ENCODE measurements at regions not wholly inside any gene's neighbourhood (a gene's known extent, or its start where the extent isn't known, plus 50 kb on each side); places are given as distances from the start of the nearest gene placed in this dataset.
A peak's percentile ranks its signal among the peaks of the same experiment; 100 is the strongest.
"Not testable (repeated sequence)": the region's sequence is repeated elsewhere in the genome, so short reads cannot be mapped to it uniquely, and the experiment has no call there.

DNA sequence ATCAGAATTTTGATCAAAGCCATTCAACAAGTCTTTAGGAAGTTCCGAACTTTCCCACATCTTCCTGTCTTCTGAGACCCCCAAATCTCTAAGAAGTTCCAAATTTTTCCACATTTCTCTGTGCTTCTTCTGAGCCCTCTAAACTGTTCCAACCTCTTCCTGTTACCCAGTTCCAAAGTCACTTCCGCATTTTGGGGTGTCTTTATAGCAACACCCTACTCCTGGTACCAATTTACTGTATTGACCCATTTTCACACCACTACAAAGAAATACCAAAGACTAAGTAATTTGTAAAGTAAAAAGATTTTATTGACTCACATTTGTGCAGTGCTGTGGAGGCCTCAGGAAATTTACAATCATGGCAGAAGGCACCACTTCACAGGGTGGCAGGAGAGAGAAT is 385.8 kb upstream of the GHITM start:
- no peak for DNase-seq (ENCODE audit: low spot score)

DNA sequence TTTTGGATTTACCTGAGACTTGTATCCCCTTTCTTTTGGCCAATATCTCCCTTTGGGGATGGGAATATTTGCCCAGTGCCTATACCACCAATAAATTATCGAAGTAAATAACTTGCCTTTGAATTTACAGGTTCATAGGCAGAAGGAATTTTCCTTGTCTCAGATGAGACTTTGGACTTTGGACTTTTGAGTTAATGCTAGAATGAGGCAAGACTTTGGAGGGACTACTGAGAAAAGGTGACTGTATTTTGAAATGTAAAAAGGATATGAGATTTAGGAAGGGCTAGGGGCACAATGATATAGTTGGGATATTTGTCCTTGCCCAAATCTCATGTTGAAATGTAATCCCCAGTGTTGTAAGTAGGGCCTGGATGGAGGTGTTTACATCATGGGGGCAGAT is 384.5 kb upstream of the GHITM start:
- no peak for DNase-seq (ENCODE audit: low spot score)

DNA sequence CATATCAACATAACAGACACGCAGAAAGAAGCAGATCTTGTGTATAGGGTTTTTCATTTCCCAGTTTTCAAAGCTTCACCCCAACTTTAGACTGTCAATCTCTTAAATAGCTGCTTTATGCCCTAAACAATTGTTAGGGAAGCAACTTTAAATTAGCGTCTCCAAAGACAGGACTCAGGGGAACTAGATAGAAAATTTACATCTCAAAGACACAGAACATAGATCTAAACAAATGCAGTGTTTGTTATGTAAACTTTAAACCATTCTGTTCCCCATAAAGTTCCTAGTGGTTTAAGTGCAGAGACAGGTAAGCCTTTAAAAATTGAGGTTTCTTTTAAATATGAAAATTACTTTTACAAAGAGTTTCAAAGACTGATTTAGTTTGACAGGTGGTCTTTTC is 379.2 kb upstream of the GHITM start:
- DNase-seq (ENCODE audit: low spot score): no peak

DNA sequence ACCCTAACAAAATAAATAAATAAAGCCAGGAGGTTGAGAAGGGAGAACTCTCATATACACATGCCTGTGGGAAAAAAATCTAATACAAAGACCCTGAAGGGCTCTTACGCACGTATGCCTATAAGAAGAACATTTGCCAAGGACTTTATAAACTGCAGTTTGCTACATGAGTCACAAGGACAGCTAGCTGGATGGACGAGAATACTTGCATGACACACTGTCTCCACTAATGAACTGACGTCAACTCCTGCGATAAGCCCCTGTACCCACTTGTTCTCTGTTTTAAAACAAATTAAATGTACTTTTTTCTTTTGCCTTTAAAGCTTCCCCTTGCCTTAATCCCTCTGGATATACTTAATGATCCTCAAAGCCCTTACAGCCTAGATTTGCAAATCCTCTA is 374.6 kb upstream of the GHITM start:
- peak; percentile 95 for DNase-seq (ENCODE audit: low spot score)

DNA sequence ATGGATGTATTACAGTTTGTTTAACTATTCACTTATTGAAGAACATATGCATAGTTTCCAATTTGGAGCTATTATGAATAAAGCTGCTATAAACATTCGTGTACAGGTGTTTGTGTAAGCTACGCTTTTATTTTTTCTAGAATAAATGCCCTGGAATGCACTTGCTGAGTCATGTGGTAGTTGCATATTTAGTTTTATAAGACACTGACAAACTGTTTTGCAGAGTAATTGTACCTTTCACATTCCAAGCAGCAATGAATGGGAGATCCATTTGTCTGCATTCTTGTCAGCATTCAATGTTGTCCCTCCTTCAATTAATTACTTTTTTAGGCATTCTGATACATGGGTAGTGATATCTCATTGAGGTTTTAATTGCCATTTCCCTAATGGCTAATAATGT is 373.6 kb upstream of the GHITM start:
- DNase-seq (ENCODE audit: low spot score): peak; percentile 45

DNA sequence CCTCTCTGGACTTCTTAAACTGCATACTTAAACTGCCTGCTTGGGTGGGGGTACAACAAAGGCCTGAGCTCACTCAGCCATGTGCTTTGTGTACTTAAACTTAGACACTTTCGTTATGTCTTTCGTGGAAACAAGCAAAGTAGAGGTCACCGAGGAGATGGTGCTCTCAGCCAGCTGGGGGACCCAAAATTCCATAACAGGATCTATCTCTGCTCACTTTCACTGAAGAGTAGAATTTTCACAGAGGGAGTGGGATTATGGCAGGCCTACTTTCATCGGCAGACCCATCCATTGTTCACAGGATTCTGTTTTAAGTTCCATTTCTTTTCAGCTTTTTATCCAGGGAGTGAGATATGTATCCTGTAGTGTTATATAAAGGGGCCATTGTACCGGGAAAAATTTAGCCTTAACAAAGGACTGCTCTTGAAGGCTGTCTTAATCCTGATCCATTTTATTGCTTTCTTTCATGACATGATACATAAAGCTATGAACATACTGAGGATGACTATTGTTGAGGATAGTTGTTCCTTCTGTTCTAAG is 370.0 kb upstream of the GHITM start:
- DNase-seq (ENCODE audit: low spot score): no peak

DNA sequence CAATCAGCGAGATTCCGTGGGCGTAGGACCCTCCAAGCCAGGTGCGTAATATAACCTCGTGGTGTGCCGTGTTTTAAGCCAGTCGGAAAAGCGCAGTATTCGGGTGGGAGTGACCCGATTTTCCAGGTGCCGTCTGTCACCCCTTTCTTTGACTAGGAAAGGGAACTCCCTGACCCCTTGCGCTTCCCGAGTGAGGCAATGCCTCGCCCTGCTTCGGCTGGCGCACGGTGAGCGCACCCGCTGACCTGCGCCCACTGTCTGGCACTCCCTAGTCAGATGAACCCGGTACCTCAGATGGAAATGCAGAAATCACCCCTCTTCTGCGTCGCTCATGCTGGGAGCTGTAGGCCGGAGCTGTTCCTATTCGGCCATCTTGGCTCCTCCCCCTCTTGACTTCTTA is 352.6 kb upstream of the GHITM start:
- DNase-seq (ENCODE audit: low spot score): not testable (repeated sequence)

DNA sequence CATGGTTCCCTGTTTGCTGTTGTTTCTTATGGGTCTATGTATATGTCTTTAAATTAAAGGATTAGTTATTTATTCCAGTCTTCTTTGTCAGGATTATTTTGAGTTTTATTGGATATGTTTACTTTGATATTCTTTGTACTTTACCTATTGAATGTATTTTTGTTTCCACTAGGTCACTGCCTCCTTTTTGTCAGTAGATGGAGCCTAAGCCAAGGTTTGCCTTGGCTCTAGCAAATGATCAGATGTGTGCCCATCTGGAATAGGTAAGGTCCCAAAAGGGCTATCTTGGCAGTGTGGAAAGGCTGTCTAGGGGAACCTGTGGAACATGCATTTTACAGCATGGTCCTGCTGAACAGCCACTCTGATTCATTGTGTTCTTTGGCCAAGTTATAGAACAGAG is 337.3 kb upstream of the GHITM start:
- DNase-seq (ENCODE audit: low spot score): peak; percentile 10

DNA sequence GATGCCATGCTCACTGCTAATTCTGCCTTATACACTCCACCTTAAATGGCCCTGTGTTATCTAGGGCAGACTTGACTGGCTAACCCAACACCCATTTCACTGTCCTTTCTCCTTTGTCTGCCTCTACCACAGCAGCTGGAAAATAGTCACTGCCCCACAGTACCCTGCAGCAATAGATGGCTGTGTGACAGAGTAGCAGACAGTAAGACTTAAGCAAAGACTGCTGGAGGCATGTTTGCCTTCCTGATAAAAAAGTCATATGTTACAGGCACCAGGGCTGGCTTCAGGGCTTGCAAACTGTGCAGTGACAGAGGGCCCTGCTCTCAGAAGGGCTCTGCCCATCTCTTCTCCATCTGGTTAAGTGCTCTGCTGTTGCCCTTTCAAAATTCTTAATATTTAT is 332.6 kb upstream of the GHITM start:
- DNase-seq (ENCODE audit: low spot score): no peak

DNA sequence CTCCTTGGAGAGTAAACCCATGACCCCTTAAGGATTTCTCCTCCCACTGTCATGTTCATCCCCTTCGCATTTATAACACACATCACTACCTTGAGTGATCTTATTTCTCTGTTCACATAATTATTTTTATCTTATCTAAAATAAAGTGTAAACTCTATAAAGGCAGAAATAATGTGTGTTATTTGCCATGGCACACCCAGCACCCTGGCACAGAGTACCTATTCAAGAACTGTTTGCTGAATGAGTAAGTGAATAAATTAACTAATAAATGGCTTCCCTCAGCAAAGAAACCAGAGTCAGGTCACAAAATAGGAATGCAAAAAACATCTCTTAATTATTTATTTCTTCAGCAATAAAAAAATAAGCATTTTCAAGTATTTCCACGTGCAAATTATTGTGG is 330.3 kb upstream of the GHITM start:
- no peak for DNase-seq (ENCODE audit: low spot score)

DNA sequence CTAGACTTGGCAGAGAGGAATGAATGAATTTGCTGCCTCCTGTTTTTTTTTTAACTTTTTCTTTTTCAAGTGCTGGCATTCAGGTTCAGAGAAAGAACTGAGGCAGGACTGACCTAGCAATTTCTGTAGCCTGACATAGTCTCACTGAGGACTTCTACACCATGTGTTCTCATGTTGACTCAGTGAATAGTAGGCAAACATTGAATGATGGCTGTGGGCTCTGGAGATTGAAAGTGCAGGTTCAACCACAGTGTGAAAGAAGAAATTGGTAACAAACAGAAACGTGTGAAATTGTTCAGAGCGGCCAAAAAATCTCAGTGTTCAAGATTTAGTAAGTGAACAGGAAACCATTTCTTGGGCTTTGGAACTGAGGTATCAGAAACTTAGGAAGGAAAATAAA is 322.4 kb upstream of the GHITM start:
- no peak for DNase-seq (ENCODE audit: low spot score)

DNA sequence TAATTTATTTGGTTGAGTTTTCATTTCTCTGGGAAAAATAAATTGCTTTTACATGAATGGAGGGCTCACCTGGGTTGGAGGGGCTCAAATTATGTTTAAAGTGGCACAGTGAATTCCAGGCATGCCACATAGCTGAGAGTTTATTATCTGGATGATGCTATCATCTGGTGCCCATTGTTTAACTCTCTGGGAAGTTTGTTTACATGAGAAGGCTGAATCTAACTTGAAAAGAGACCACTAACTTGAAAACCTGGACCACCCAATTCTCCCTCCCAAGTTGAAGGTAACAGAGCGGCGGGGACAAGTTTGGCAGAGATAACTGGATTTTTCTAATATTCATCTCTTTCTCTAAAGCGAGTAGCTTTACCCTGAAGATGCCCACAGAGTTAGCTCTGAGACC is 321.5 kb upstream of the GHITM start:
- no peak for DNase-seq (ENCODE audit: low spot score)

DNA sequence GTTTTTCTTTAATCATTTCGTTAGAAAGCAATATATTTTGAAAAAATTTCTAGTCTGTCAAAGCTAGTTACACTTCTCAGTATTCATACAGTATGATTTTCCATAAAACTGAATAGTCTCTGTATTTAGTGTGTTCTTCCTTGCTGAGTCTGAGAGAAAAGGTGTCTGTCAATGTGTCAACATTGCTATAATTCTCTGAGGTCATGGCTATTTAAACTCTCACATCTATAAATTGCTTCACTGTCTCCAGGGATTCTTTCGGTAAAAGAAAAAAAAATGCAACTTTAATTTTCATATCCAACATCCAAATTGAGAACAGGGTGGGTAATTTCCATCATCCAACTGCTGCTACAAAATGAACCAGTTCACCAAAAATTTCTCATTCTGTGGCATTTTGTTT is 319.7 kb upstream of the GHITM start:
- no peak for DNase-seq (ENCODE audit: low spot score)

DNA sequence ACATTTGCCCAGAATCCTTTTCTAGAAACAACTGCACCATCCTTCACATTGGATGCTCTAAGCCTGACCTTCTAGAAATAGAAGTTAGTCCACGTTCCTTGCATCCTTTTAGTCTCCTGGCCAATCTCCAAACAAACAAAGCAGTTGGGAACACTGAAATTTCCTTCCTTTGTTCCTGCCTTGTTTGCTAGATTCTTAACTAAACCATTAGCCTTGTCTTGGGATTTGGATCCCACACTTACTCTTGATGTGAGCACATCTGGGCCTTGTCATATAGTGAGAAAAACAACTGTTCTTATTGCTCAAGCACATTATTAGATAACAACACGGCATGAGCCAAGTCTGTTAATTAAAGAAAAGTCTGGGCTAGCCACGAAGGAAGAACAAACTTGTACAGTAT is 319.3 kb upstream of the GHITM start:
- DNase-seq (ENCODE audit: low spot score): no peak

DNA sequence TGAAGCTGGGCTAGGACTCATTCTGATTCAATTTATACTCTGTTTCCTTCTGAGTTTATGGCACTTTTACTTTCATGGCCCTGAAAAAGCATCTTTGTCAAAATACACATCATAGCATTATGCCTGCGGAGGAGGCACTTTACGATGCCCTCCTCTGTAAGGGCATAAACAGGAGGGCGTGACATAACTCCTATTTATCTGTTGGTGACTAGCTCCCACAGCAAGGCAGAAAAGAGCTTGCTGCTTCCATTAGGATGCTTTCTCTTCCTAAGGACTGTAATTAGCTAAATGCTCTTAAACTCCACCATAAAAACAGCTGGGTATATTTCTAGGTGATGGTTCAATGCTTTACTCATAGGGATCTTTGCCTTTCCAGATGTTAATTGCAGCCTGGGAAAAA is 315.2 kb upstream of the GHITM start:
- no peak for DNase-seq (ENCODE audit: low spot score)

DNA sequence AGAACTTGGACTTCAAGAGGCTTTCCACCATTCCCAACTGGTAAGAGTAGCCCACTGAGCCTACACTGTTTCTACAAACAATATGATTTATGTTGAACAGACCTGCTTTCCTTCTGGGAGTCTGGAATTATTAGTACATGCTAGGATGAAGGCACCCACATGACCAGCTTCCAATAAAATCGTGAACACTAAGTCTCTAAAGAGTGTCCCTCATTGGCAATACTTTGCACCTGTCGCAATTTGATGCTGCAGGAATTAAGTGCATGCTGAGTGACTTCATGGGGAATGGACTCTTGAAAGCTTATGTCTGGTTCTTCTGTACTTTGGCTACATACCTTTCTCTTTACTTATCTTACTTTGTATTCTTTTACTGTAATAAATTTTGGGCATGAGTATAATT is 305.2 kb upstream of the GHITM start:
- no peak for DNase-seq (ENCODE audit: low spot score)

DNA sequence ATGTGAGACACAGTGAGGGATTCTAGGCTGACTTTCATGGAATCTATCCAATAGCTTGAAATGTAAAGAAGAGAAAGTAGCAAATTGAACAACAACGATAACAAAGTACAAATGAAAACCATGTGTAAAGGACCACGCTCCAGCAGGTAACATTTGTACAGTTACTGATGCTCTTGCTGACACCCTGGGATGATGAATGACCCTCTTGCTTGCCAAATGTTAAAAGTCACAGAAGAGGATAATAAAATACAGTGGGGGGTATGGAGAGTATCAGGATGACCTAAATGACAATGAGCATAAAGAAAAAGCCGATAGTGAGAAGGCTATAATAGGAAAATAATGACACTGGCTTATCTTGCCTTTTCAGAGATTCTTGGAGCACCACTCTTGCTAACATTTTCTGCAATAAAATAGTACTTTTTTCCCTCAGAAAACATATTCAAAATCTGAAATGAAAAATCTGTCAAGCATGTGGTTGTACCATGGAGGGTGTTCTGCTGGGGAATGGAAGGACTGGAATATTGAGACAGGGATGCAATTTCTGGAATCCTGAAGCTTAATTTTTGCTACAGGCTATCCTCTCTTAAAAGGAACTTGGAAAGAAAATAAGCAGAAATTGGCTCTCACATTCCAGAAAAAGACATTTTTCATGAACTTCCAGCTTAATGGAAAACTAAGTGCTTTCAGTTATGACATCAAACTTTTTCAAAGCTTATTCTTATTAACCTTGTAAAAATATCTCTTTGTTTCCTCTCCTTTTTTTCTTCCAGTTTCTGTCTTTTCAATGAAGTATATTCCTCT is 303.2 kb upstream of the GHITM start:
- DNase-seq (ENCODE audit: low spot score): no peak

DNA sequence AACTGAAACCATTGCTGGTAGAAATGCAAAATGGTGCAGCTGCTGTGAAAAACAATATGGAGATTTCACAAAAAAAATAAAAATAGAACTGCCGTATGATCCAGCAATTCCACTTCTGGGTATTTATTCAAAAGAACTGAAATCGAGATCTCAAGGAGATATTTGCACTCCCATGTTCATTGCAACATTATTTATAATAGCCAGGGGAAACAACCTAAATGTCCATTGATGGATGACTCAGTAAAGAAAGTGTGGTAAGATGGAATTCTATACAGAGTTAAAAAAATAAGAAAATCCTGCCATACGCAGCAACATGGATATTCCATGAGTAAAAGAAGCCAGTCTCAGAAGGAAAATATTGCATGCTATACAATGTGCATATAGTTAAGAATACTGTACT is 290.6 kb upstream of the GHITM start:
- no peak for DNase-seq (ENCODE audit: low spot score)

DNA sequence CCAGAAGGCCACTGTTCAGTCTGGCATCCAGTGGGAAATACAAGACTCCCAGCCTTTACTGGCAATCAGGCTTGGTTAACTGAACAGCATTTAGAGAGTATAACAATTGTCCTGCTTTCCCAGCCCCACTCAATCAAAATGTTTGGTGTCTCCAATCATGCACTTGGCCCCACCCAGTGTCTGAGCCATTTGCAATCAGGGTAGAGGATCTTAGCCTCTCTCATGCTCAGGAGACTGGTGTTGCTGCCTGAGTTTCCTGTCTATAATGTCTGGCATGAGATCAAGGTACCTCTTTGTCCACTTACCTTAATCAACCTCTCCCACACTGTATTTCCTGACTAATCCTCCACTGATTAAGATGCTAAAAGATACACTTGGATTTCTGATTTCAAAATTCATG is 290.2 kb upstream of the GHITM start:
- no peak for DNase-seq (ENCODE audit: low spot score)

DNA sequence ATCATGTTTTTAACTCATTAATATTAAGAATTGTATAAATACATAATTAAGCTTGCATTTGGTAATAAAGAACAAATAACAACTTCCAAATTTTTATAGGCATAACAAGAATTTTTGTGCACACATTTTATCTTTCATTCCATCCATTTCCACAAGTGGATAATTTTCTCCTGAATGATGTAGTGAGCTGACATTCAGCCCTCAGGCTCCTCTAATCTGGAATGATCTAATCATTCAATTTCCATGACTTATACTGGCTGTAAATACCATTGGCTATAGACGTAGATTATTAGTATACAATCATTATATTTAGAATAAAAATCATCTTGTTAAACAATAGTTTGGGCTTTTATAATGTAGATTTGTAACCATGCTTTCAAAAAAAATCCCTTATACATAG is 287.2 kb upstream of the GHITM start:
- DNase-seq (ENCODE audit: low spot score): no peak

DNA sequence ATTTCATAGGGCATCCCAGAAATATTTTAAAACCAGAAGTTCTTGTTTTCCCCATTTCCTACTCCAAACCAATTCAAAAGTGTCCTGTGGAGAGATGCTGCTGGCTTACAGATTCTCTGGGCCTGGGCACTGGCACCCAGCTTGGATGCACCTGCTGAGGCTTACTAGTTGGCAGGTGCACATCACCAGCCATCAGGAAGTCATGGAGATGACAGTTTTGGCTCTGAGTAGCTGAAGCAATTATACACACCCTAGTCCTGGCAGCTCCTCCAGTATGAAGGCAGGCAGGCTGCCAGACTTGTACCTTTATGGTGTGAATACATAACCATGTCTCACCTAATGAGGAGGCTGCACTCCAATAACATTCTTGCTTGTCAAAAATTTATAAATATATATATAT is 276.6 kb upstream of the GHITM start:
- DNase-seq (ENCODE audit: low spot score): no peak

DNA sequence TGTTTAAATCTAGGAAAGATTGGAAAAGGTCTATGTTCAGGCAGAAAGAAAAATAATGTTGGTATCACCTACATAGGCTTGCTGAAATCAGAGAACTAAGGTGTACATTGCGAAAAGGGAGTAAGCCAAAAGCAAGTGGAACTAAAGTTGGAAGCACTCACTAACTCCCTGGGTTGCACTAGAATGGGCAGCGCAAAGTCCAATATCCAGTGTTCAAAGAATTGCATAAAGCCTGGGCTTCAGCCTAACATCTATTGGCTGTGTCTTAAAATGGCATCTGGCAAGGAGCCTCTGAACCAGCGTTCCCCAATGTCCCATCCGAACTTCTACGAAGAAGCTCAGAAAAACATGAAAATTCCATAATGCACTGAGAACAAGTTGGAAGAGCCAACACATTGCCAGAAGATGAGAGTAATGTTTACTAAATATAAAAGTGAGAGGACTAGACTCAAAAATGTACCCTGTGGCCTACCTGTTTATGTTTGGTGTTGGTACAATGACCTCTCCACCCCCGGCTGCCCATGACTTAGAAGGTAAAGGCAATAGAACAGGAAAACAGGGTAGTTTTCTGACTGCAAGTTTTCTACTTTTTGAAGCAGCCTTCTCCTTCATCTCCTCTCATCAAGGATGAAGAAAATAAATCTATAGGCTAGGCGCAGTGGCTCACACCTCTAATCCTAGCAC is 275.9 kb upstream of the GHITM start:
- no peak for DNase-seq (ENCODE audit: low spot score)

DNA sequence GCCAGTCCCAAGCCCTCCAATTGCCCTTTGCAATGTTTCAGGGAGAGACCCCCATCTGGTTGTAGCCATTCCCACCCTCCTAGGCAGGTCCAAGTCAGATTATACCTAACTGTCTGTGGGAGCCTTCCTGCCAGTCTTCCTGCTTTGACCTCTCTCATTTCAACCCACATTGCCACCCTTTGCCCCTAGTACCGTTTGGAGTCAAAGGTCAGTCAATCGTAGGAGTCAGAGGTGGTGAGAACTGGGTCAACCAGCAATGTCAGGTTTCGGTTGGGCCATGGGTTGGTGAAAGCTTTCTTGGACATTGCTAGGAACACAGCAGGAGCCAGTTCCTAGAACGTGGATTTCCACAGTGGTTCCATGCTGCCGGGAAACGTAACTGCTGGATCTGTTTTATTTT is 269.4 kb upstream of the GHITM start:
- DNase-seq (ENCODE audit: low spot score): no peak

Measured in H4 (cell line).